ENCODE measurements at regions not wholly inside any gene's neighbourhood (a gene's known extent, or its start where the extent isn't known, plus 50 kb on each side); places are given as distances from the start of the nearest gene placed in this dataset.
"Not testable (repeated sequence)": the region's sequence is repeated elsewhere in the genome, so short reads cannot be mapped to it uniquely, and the experiment has no call there.

DNA sequence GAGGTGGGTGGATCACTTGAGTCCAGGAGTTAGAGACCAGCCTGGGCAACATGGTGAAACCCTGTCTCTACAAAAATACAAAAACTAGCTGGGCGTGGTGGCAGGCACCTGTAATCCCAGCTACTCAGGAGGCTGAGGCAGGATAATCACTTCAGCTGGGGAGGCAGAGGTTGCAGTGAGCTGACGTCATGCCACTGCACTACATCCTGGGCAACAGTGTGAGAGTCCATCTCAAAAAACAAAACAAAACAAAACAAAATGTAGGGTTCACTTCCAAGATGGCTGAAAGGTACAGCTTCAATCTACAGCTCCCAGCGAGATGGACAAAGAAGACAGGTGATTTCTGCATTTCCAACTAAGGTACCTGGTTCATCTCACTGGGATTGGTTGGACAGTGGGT, 291.6 kb downstream of the HGF start:
- TF ChIP-seq, protein P1, sequence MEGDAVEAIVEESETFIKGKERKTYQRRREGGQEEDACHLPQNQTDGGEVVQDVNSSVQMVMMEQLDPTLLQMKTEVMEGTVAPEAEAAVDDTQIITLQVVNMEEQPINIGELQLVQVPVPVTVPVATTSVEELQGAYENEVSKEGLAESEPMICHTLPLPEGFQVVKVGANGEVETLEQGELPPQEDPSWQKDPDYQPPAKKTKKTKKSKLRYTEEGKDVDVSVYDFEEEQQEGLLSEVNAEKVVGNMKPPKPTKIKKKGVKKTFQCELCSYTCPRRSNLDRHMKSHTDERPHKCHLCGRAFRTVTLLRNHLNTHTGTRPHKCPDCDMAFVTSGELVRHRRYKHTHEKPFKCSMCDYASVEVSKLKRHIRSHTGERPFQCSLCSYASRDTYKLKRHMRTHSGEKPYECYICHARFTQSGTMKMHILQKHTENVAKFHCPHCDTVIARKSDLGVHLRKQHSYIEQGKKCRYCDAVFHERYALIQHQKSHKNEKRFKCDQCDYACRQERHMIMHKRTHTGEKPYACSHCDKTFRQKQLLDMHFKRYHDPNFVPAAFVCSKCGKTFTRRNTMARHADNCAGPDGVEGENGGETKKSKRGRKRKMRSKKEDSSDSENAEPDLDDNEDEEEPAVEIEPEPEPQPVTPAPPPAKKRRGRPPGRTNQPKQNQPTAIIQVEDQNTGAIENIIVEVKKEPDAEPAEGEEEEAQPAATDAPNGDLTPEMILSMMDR (IDR thresholded peaks at IDR 0.05; ENCODE audit: extremely low read depth in 1 of 2, insufficient read depth in 1 of 2, low read depth in 1 of 2, low read length in 2 of 2) = not testable (repeated sequence)
- not testable (repeated sequence) for TF ChIP-seq EZH2 (IDR thresholded peaks at IDR 0.05; ENCODE audit: borderline replicate concordance, low read depth, low read length, severe bottlenecking)
